ENCODE measurements at regions not wholly inside any gene's neighbourhood (a gene's known extent, or its start where the extent isn't known, plus 50 kb on each side); places are given as distances from the start of the nearest gene placed in this dataset.
A peak's percentile ranks its signal among the peaks of the same experiment; 100 is the strongest.
"Not testable (repeated sequence)": the region's sequence is repeated elsewhere in the genome, so short reads cannot be mapped to it uniquely, and the experiment has no call there.

- not testable (repeated sequence) for DNase-seq
Measured at GRCh38 chr4:9604893-9605190, 160.6 kb downstream of the DEFB131A start.

- DNase-seq: no peak
Measured at GRCh38 chr4:9608300-9608699, 164.1 kb downstream of the DEFB131A start.

DNA sequence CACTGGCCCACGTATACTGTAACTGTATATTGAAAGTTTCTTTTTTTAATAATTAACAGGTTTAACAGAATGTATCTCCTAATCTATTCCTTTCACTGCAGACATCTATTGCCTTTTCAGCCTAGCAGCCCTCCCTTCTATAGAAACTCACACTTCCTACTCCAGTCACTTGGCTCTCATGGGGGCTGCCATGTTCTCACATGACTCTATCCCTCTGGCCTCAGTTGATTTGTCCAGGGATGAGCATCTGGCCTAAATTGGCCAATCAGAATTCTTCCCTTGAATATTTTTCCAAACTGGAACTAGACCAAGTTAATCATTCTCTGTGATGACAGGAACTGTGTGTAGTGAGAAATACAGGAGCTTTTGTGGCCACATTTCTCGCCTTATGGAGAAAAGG, 166.1 kb downstream of the DEFB131A start:
- DNase-seq: not testable (repeated sequence)

- DNase-seq: no peak
Measured at GRCh38 chr4:9611101-9611500, 166.9 kb downstream of the DEFB131A start.

DNA sequence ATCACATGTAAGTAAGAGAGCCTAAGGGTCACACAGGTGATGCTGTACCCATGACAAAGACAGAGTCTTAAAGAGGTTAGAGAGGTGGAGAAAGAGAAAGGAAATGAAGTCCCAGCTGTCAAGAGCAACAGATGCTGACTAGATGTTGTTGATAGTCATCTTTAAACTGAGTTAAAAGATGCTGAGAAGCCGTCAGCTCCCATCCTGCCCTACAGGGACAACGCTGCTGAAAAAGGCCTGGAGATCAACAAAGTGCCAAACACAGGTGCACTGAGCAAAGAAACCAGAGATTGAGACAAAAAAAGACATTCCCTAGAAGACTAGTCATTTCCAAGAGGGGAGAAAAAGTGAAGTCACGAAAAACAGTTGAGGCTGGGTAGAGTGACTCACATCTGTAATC, 145.0 kb upstream of the DRD5 start:
- DNase-seq: not testable (repeated sequence)

DNA sequence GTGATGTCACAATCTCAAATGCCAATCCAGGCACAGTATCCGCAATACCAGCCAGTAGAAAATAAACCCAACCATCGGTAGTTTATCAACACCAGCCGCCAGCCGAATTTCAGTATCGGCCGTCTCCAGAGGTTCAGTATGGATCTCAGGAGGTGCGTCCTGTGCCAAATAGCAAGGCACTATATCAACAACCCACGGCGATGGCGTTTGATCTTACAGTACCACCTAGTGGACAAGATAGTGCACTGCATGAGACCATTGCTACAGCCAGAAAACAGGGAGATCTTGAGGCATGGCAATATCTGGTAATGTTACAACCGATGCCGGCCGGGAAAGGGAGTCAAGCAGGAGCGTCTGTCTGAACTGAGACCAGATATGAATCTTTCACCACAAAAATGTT, 121.8 kb upstream of the DRD5 start:
- DNase-seq: peak; percentile 2

- DNase-seq: not testable (repeated sequence)
Measured at GRCh38 chr4:9660955-9661354, 120.5 kb upstream of the DRD5 start.

DNA sequence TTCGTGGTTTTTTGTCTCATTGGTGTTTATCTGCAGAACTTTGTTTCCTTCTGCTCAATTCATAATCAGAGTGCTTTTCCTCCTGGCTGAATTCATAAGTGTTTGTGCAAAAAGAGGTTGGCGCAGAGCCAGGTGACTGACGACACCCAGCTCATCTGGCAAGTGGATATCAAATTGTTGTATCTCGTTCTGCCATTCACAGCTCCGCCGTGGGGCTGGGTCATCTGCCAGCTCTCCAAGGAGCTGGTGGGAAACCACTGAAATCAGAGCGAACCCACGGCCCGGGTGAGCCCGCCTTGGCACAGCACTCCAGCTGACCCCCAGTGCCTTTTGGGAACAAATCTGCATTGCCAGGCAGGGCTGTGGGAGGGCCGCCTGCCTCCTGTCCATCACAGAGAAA, 110.7 kb upstream of the DRD5 start:
- DNase-seq: not testable (repeated sequence)

GRCh38 chr4:9677357-9677756, 104.1 kb upstream of the DRD5 start:
- not testable (repeated sequence) for DNase-seq

DNA sequence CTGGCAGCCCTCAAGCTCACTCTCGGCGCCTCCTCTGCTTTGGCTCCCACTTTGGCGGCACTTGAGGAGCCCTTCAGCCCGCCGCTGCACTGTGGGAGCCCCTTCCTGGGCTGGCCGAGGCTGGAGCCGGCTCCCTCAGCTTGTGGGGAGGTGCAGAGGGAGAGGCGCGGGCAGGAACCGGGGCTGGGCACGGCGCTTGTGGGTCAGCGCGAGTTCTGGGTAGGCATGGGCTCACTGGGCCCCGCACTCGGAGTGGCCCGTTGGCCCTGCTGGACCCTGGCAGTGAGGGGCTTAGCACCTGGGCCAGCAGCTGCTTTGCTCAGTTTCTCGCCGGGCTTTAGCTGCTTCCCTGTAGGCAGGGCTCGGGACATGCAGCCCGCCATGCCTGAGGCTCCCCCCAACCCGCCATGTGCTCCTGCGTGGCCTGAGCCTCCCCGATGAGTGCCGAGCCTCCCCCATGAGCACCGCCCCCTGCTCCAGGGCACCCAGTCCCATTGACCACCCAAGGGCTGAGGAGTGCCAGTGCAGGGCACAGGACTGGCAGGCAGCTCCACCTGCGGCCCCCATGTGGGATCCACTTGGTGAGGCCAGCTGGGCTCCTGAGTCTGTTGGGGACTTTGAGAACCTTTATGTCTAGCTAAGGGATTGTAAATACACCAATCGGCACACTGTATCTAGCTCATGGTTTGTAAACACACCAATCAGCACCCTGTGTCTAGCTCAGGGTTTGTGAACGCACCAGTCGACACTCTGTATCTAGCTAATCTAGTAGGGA, 101.5 kb upstream of the DRD5 start:
- DNase-seq: no peak

- DNase-seq: not testable (repeated sequence)
Measured at GRCh38 chr4:9683174-9683573, 98.3 kb upstream of the DRD5 start.

DNA sequence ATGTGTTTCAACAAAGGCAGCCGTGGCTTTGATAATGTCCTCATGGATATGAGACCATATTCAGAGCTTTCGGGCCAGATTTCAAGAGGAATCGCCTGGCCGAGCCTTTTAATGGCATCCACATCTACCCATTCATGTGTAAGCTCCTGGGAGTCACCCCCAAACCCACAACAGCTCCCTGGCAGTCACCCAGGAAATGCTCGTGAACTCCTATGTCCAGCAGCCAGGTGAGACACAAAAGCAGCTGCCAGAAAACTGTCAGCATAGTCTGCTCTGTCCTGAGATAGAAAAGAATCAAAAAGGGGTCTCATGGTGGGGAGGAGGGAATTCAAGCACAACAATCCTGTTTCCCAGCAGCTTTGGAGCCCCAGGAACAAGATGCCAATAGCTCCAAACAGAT, 96.4 kb upstream of the DRD5 start:
- not testable (repeated sequence) for DNase-seq

GRCh38 chr4:9685692-9686091, 95.7 kb upstream of the DRD5 start:
- no peak for DNase-seq

- not testable (repeated sequence) for DNase-seq
Measured at GRCh38 chr4:9690636-9691237, 90.7 kb upstream of the DRD5 start.

GRCh38 chr4:9691238-9692065, 90.0 kb upstream of the DRD5 start:
- DNase-seq: peak; percentile 87

- not testable (repeated sequence) for DNase-seq
Measured at GRCh38 chr4:9692791-9693491, 88.5 kb upstream of the DRD5 start.

GRCh38 chr4:9694403-9694802, 87.0 kb upstream of the DRD5 start:
- not testable (repeated sequence) for DNase-seq

DNA sequence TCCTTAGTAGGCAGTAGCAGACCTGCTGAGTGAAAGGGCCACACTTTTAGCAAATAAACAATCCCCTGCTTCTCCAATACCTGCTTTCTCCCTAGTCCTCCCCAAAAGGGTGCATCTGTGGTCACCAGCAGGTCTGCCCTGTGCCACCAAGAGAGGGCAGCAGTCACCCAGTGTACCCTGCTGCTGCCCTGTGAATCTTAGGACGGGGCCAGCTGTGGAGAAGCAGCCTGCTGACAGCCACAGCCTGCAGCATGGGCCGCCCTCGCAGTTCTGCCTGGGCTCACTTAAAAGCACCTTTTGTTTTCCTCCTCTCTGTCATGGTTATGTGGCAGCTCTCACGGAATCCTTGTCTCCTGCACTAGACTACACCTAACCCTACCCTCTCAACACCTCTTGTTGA, 85.4 kb upstream of the DRD5 start:
- DNase-seq: peak; percentile 25

- not testable (repeated sequence) for DNase-seq
Measured at GRCh38 chr4:9696561-9696960, 84.9 kb upstream of the DRD5 start.

DNA sequence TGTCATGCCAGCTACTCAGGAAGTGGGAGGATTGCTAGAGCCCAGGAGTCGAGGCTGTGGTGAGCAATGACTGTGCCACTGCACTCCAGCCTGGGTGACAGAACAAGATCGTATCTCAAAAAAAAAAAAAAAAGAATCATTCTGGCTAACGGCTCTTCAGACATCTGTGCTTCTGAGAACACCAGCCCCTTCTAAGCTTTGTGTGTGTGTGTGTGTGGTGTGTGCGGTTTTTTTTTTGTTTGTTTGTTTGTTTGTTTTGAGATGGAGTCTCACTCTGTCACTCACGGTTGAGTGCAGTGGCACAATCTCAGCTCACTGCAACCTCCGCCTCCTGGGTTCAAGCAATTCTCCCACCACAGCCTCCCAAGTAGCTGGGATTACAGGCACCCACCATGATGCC, 79.4 kb upstream of the DRD5 start:
- not testable (repeated sequence) for DNase-seq

- not testable (repeated sequence) for DNase-seq
Measured at GRCh38 chr4:9702696-9703095, 78.7 kb upstream of the DRD5 start.

DNA sequence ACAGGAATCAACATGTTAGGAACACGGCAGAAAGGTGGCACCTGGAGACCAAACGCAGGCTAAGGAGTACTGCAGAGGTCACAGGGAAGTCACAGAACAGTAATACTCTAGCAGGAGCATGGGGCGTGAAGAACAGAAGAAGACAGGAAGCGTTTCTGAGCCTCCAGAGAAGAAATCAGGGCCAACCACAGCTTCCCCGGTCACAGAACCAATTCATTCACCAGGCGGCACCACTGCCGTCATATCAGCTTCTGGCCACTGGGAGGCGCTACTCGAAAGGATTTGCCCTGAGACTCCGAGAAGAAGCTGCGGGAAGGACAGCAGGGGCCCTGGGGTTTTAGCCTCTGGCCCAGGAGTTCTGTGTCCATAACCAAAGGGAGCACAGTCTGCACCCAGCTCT, 78.0 kb upstream of the DRD5 start:
- peak; percentile 62 for DNase-seq

- not testable (repeated sequence) for DNase-seq
Measured at GRCh38 chr4:9704126-9704525, 77.3 kb upstream of the DRD5 start.

All from stimulated activated CD4-positive, alpha-beta T cell treated with anti-CD3 and anti-CD28 coated beads, Interleukin-4, amount 100 ng/mL, for 1 hour (primary cell).